ENCODE measurements at regions not wholly inside any gene's neighbourhood (a gene's known extent, or its start where the extent isn't known, plus 50 kb on each side); places are given as distances from the start of the nearest gene placed in this dataset.

GRCh38 chr14:105945896-105946295, 419.5 kb downstream of the TMEM121 start (continued):
- TF ChIP-seq CHD7 (IDR thresholded peaks at IDR 0.05; ENCODE audit: insufficient replicate concordance, low read length) (no peak), RNF2 (IDR thresholded peaks at IDR 0.05; ENCODE audit: borderline replicate concordance, low read depth, low read length, missing control alignments, poor library complexity, severe bottlenecking) (no peak), SRF (IDR thresholded peaks at IDR 0.05; ENCODE audit: low read depth, low read length) (no peak), EP300 (IDR thresholded peaks at IDR 0.05; ENCODE audit: borderline replicate concordance in 1 of 2, low read depth in 2 of 2, low read length in 2 of 2) (no peak), BRCA1 (IDR thresholded peaks at IDR 0.05; ENCODE audit: low read depth, low read length) (no peak), POU5F1 (IDR thresholded peaks at IDR 0.05; ENCODE audit: low read depth, low read length) (no peak), CREB1 (IDR thresholded peaks at IDR 0.05) (no peak), JUN (IDR thresholded peaks at IDR 0.05; ENCODE audit: low read depth, low read length) (no peak), CTCF (IDR thresholded peaks at IDR 0.05; ENCODE audit: control extremely low read depth in 1 of 3, insufficient read depth in 1 of 3, low read depth in 1 of 3, low read length in 3 of 3) (no peak), JUND (IDR thresholded peaks at IDR 0.05; ENCODE audit: low read length) (no peak)

All from H1 (cell line).